Esophagus muscularis mucosa (tissue), 4 donors: ENCODE measurements at regions not wholly inside any gene's neighbourhood (a gene's known extent, or its start where the extent isn't known, plus 50 kb on each side); places are given as distances from the start of the nearest gene placed in this dataset.

Source experiments
- DNase-seq: peaks from one replicate; pipeline ENCODE4 v3.0.0-alpha.2; 2017; ENCODE audit errors: extremely low spot score
- H3K27ac ChIP-seq, 4 donors: fragments of 200-600 bp; sonication (generic); replicated peaks in 1 of 4; 1 replicate in 3 of 4; 2 replicates in 1 of 4; pipeline ENCODE4 v1.5.1; 2016 to 2019; ENCODE audit warnings: mild to moderate bottlenecking in 1 of 4
- H3K27me3 ChIP-seq, 4 donors: fragments of 200-600 bp; sonication (generic); one replicate each; pipeline versions ENCODE4 v1.5.1 to v1.6.0; 2016 to 2019
- H3K36me3 ChIP-seq, 4 donors: fragments of 200-600 bp; sonication (generic); one replicate each; pipeline ENCODE4 v1.5.1; 2016 to 2019
- H3K4me1 ChIP-seq, 4 donors: fragments of 200-600 bp; sonication (generic); one replicate each; pipeline ENCODE4 v1.5.1; 2016 to 2019
- H3K4me3 ChIP-seq, 4 donors: fragments of 200-600 bp; sonication (generic); 1 replicate in 2 of 4; 2 replicates in 2 of 4; pipeline ENCODE4 v1.5.1; 2016 to 2019; ENCODE audit warnings: mild to moderate bottlenecking in 4 of 4, moderate library complexity in 1 of 4
- H3K9me3 ChIP-seq, 4 donors: fragments of 200-600 bp; sonication (generic); 1 replicate in 3 of 4; 2 replicates in 1 of 4; pipeline ENCODE4 v1.5.1; 2016 to 2019
- EP300 ChIP-seq: sonication (generic); formaldehyde crosslinking; IDR thresholded peaks from one replicate; pipeline ENCODE4 v1.6.1; 2017; ENCODE audit warnings: antibody characterized with exemption
- POLR2A ChIP-seq: fragments of 450-650 bp; IDR thresholded peaks from one replicate; pipeline ENCODE4 v1.6.1; 2017; ENCODE audit warnings: antibody characterized with exemption, moderate library complexity, mild to moderate bottlenecking, low read depth
- POLR2AphosphoS5 ChIP-seq, 2 donors: sonication (generic); formaldehyde crosslinking; IDR thresholded peaks; one replicate each; pipeline ENCODE4 v1.6.1; 2017; ENCODE audit warnings: antibody characterized with exemption in 2 of 2
- WGBS: methylation state at CpG from one replicate; pipeline ENCODE4 v1.1.5; 2018; 5-methylcytosine and 5-hydroxymethylcytosine counted together
- intact Hi-C: fragments of 100-400 bp; cut with DNase I; formaldehyde crosslinking; loops from one replicate; pipeline ENCODE4 v1.15.1; 2023
- TF ChIP-seq, protein P1 (sequence below), 3 experiments: fragments of 200-600 bp in 2 of 3; fragments of 450-650 bp in 1 of 3; sonication (generic) in 2 of 3; IDR thresholded peaks; one replicate each; pipeline ENCODE4 v1.5.1; 2017 to 2019; ENCODE audit warnings: antibody characterized with exemption in 3 of 3, mild to moderate bottlenecking in 2 of 3, moderate library complexity in 1 of 3

DNA sequence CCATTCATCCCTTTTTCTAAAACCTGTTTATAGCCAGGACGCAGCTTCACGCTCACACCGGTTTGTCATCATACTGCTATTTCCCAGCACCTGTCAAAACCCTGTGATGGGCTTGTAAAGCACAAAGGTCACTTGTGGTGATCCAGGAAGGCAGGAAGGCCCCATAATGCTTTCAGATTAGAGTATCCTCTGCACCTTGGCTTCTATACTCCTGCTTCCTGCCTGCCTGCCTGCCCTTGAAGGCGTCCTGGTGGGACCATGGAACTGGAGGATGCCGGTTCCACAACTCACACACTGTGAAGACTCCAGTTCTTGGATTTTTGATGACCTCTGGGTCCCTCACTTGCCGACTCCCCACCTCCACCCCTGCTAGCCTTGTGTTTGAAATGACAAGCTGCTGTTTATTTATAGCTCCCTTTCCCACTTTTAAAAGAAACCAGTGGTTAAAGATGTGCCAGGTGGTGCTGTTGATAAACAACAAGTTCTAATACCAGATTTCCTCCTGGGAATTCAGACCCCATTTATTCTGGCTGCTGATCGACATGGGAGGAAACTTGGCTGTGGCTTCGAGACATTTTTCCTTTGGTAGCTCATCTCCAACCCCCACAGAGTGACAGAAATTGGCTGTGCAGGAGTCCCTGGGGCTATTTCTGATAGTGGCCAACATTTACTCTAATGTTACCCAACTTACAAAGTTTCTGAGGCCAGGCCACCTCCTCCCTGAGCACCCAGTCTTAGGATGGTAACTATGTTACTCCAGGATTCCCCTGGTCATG, 211.5 kb downstream of the KDR start:
- Histone ChIP-seq H3K4me3 (no peak overlapping the region), H3K4me1 (peaks cover 3 to 16% (median 9%) of the 10 kb centered on the region in 4 donors), H3K27me3 (no peaks in the 10 kb centered on the region), H3K36me3 (no peaks in the 10 kb centered on the region), H3K27ac (no peak overlapping the region), H3K9me3 (no peaks in the 10 kb centered on the region)
- intact Hi-C loops = loop anchor here (10.0 kb wide), 1 partner anchor 59 kb away; no protein-coding TSS in a partner anchor
- TF ChIP-seq POLR2AphosphoS5 (IDR thresholded peaks at IDR 0.05) (no peak), POLR2A (no peak), EP300 (no peak)
- TF ChIP-seq, protein P1, sequence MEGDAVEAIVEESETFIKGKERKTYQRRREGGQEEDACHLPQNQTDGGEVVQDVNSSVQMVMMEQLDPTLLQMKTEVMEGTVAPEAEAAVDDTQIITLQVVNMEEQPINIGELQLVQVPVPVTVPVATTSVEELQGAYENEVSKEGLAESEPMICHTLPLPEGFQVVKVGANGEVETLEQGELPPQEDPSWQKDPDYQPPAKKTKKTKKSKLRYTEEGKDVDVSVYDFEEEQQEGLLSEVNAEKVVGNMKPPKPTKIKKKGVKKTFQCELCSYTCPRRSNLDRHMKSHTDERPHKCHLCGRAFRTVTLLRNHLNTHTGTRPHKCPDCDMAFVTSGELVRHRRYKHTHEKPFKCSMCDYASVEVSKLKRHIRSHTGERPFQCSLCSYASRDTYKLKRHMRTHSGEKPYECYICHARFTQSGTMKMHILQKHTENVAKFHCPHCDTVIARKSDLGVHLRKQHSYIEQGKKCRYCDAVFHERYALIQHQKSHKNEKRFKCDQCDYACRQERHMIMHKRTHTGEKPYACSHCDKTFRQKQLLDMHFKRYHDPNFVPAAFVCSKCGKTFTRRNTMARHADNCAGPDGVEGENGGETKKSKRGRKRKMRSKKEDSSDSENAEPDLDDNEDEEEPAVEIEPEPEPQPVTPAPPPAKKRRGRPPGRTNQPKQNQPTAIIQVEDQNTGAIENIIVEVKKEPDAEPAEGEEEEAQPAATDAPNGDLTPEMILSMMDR (IDR thresholded peaks at IDR 0.05) = no peak
- WGBS = 62% methylated on average over 8 of the region's 8 CpGs
- DNase-seq = no peak

DNA sequence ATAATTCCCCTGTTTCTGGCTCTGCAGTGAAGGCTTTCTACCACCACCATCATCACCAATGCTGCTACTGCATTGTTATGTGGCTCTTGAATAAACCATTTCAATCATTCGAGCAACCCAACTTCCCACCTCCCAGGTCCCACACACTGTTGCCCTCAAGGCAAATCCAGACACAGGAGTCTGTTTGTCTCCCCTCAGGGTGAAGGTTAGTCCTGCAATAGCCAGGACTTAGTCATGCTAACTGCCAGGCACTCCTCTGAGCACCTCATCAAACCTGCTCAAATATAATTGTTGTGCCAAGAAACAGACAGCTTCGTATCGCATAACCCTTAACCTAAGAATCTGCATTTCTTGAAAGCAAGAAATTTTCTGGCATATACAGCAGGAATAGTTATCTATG, 213.2 kb downstream of the KDR start:
- Histone ChIP-seq H3K27me3 (no peaks in the 10 kb centered on the region), H3K4me3 (no peak overlapping the region), H3K9me3 (no peaks in the 10 kb centered on the region), H3K4me1 (peaks cover 3 to 16% (median 9%) of the 10 kb centered on the region in 4 donors), H3K27ac (no peak overlapping the region), H3K36me3 (no peaks in the 10 kb centered on the region)
- TF ChIP-seq EP300 (no peak), POLR2A (no peak), POLR2AphosphoS5 (IDR thresholded peaks at IDR 0.05) (no peak)
- TF ChIP-seq, protein P1 (IDR thresholded peaks at IDR 0.05) = no peak
- DNase-seq = peak; percentile 68
- intact Hi-C loops = loop anchor here (10.0 kb wide), 1 partner anchor 57 kb away; no protein-coding TSS in a partner anchor
- WGBS = 90% methylated on average over 3 of the region's 3 CpGs

DNA sequence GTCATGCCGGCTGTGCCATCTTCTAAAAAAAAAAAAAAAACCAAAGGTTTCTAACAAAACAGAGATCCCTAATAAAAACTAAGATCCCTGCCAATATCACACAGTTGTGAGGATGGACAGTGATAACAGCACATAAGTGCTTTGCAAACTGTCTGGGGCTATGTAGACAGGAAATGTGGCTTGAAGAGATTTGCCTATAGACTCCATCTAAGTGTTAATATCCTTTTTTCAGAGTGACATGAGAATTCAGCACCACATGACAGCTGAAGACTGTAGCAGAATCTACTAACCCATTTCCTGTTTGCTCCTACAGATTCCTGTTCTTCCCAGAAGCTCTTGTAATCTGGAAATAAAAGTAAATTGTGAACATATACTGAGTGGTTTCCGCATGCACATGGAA, 215.4 kb downstream of the KDR start:
- Histone ChIP-seq H3K4me3 (no peak overlapping the region), H3K36me3 (no peaks in the 10 kb centered on the region), H3K4me1 (peaks cover 3 to 16% (median 9%) of the 10 kb centered on the region in 4 donors), H3K9me3 (peaks cover 0 to 5% (median 0%) of the 10 kb centered on the region in 4 donors), H3K27ac (no peak overlapping the region), H3K27me3 (no peaks in the 10 kb centered on the region)
- intact Hi-C loops = loop anchor here (10.0 kb wide), 1 partner anchor 55 kb away; no protein-coding TSS in a partner anchor
- TF ChIP-seq, protein P1 (IDR thresholded peaks at IDR 0.05) = no peak
- TF ChIP-seq POLR2A (no peak), POLR2AphosphoS5 (IDR thresholded peaks at IDR 0.05) (no peak), EP300 (no peak)
- 83% methylated on average over 2 of the region's 2 CpGs for WGBS
- DNase-seq = peak; percentile 19

DNA sequence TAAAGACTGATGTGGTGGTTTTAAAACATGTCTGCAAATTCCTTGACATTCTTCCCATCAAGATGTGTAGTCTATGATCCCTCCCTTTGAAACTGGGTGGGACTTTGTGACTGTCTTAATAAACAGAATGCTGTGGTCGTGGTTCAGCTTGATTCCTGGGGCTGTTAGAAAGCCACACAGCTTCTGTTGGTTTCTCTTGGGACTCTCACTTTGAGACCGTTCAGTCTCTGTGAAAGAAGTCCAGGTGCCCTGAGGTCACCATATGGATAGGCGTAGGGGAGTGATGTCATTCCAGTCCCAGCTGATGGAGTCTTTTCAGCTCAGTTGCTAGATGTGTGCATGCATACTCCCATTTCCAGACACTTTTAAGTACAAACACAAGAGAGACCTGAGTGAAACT, 216.6 kb downstream of the KDR start:
- peaks cover 0 to 5% (median 0%) of the 10 kb centered on the region in 4 donors for H3K9me3 ChIP-seq
- H3K36me3 ChIP-seq = no peaks in the 10 kb centered on the region
- peak; percentile 26 for DNase-seq
- H3K27ac ChIP-seq = no peak overlapping the region
- TF ChIP-seq EP300 (no peak), POLR2AphosphoS5 (IDR thresholded peaks at IDR 0.05) (no peak), POLR2A (no peak)
- TF ChIP-seq, protein P1 (IDR thresholded peaks at IDR 0.05) = no peak
- H3K4me1 ChIP-seq = peaks cover 2 to 8% (median 3%) of the 10 kb centered on the region in 4 donors
- no peak overlapping the region for H3K4me3 ChIP-seq
- intact Hi-C loops = no loop called here
- H3K27me3 ChIP-seq = no peaks in the 10 kb centered on the region
- 76% methylated on average over 3 of the region's 3 CpGs for WGBS

DNA sequence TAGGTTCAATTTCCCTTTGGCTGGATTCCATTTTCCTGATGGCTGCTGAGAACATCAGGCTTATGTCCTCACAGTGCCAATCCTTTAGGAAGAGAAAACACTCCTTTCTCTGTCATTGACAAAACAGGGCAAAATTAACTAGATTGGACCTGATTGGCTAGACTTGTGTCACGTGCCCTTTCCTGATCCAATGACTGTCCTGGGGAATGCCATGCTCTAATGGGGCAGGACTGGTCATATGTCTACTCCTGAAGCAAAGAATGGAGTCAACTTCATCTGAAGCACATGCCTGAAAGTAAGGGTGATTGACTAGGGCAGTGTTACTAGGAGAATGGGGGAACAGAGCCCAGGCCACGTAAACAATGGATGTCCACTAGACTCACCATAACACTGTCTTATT, 220.4 kb downstream of the KDR start:
- WGBS = 82% methylated on average over 2 of the region's 2 CpGs
- peak; percentile 62 for DNase-seq
- intact Hi-C loops = no loop called here
- Histone ChIP-seq H3K4me3 (no peak overlapping the region), H3K9me3 (peaks cover 0 to 5% (median 0%) of the 10 kb centered on the region in 4 donors), H3K4me1 (no peaks in the 10 kb centered on the region), H3K36me3 (no peaks in the 10 kb centered on the region), H3K27me3 (no peaks in the 10 kb centered on the region), H3K27ac (no peak overlapping the region)
- TF ChIP-seq POLR2AphosphoS5 (IDR thresholded peaks at IDR 0.05) (no peak), EP300 (no peak), POLR2A (no peak)
- TF ChIP-seq, protein P1 (IDR thresholded peaks at IDR 0.05) = no peak
